ENCODE measurements at regions not wholly inside any gene's neighbourhood (a gene's known extent, or its start where the extent isn't known, plus 50 kb on each side); places are given as distances from the start of the nearest gene placed in this dataset.
"Not testable (repeated sequence)": the region's sequence is repeated elsewhere in the genome, so short reads cannot be mapped to it uniquely, and the experiment has no call there.

- H3K36me3 Mint-ChIP-seq: no peaks in the 10 kb centered on the region
- no peak overlapping the region for H3K4me3 Mint-ChIP-seq
- no peaks in the 10 kb centered on the region for H3K4me1 Mint-ChIP-seq
- DNase-seq: no peak
- H3K27ac Mint-ChIP-seq: no peak overlapping the region
- no peaks in the 10 kb centered on the region for H3K9me3 Mint-ChIP-seq
- CTCF ChIA-PET: no interaction called here
- no peaks in the 10 kb centered on the region for H3K27me3 Mint-ChIP-seq
These were observed 542.1 kb downstream of the XYLT1 start for GRCh38 chr16:16928532-16929109.

- Mint-ChIP-seq H3K27ac (no peak overlapping the region), H3K4me3 (no peak overlapping the region), H3K27me3 (no peaks in the 10 kb centered on the region), H3K36me3 (no peaks in the 10 kb centered on the region), H3K4me1 (no peaks in the 10 kb centered on the region), H3K9me3 (no peaks in the 10 kb centered on the region)
- CTCF ChIA-PET: no interaction called here
- DNase-seq: no peak
These were observed 540.3 kb downstream of the XYLT1 start for GRCh38 chr16:16930309-16931000.

GRCh38 chr16:16933861-16934260, 536.9 kb downstream of the XYLT1 start:
- no peak overlapping the region for H3K4me3 Mint-ChIP-seq
- no peaks in the 10 kb centered on the region for H3K27me3 Mint-ChIP-seq
- no peak overlapping the region for H3K27ac Mint-ChIP-seq
- no peaks in the 10 kb centered on the region for H3K9me3 Mint-ChIP-seq
- H3K4me1 Mint-ChIP-seq: no peaks in the 10 kb centered on the region
- no peak for DNase-seq
- CTCF ChIA-PET: interaction anchor here (0.6 kb wide), 1 partner anchor 647 kb away, joined by 3 read pairs; no protein-coding TSS in a partner anchor
- no peaks in the 10 kb centered on the region for H3K36me3 Mint-ChIP-seq

- no peaks in the 10 kb centered on the region for H3K36me3 Mint-ChIP-seq
- no peak for DNase-seq
- H3K27ac Mint-ChIP-seq: no peak overlapping the region
- no peaks in the 10 kb centered on the region for H3K4me1 Mint-ChIP-seq
- H3K9me3 Mint-ChIP-seq: no peaks in the 10 kb centered on the region
- H3K4me3 Mint-ChIP-seq: no peak overlapping the region
- CTCF ChIA-PET: no interaction called here
- no peaks in the 10 kb centered on the region for H3K27me3 Mint-ChIP-seq
These were observed 536.1 kb downstream of the XYLT1 start for GRCh38 chr16:16934660-16935059.

GRCh38 chr16:16935909-16936308, 534.9 kb downstream of the XYLT1 start:
- H3K4me1 Mint-ChIP-seq, CTCF ChIA-PET, H3K27me3 Mint-ChIP-seq, H3K36me3 Mint-ChIP-seq, H3K27ac Mint-ChIP-seq, H3K4me3 Mint-ChIP-seq, DNase-seq, H3K9me3 Mint-ChIP-seq: not testable (repeated sequence)

GRCh38 chr16:16937576-16937975, 533.2 kb downstream of the XYLT1 start:
- Mint-ChIP-seq H3K27ac (no peak overlapping the region), H3K9me3 (no peaks in the 10 kb centered on the region), H3K4me1 (no peaks in the 10 kb centered on the region), H3K36me3 (no peaks in the 10 kb centered on the region), H3K27me3 (no peaks in the 10 kb centered on the region), H3K4me3 (no peak overlapping the region)
- CTCF ChIA-PET: no interaction called here
- DNase-seq: no peak

GRCh38 chr16:16938009-16938408, 532.8 kb downstream of the XYLT1 start:
- Mint-ChIP-seq H3K36me3 (no peaks in the 10 kb centered on the region), H3K4me1 (no peaks in the 10 kb centered on the region), H3K27me3 (no peaks in the 10 kb centered on the region), H3K27ac (no peak overlapping the region), H3K9me3 (no peaks in the 10 kb centered on the region), H3K4me3 (no peak overlapping the region)
- DNase-seq: no peak
- CTCF ChIA-PET: no interaction called here

GRCh38 chr16:16938980-16939379, 531.8 kb downstream of the XYLT1 start:
- CTCF ChIA-PET: no interaction called here
- Mint-ChIP-seq H3K36me3 (no peaks in the 10 kb centered on the region), H3K27ac (no peak overlapping the region), H3K27me3 (no peaks in the 10 kb centered on the region), H3K9me3 (no peaks in the 10 kb centered on the region), H3K4me3 (no peak overlapping the region), H3K4me1 (no peaks in the 10 kb centered on the region)
- DNase-seq: no peak

- CTCF ChIA-PET: no interaction called here
These were observed 530.4 kb downstream of the XYLT1 start for GRCh38 chr16:16940351-16940750.

GRCh38 chr16:16942849-16943248, 527.9 kb downstream of the XYLT1 start:
- H3K36me3 Mint-ChIP-seq, H3K4me1 Mint-ChIP-seq, DNase-seq, H3K27me3 Mint-ChIP-seq, H3K9me3 Mint-ChIP-seq, H3K4me3 Mint-ChIP-seq, CTCF ChIA-PET, H3K27ac Mint-ChIP-seq: not testable (repeated sequence)

More at GRCh38 chr16:16940351-16940750, 530.4 kb downstream of the XYLT1 start:
- DNase-seq: no peak
- no peak overlapping the region for H3K27ac Mint-ChIP-seq
- no peaks in the 10 kb centered on the region for H3K4me1 Mint-ChIP-seq
- no peak overlapping the region for H3K4me3 Mint-ChIP-seq
- no peaks in the 10 kb centered on the region for H3K9me3 Mint-ChIP-seq
- H3K27me3 Mint-ChIP-seq: no peaks in the 10 kb centered on the region
- H3K36me3 Mint-ChIP-seq: no peaks in the 10 kb centered on the region

- CTCF ChIA-PET: no interaction called here
- DNase-seq: no peak
- Mint-ChIP-seq H3K4me3 (no peak overlapping the region), H3K9me3 (no peaks in the 10 kb centered on the region), H3K27me3 (no peaks in the 10 kb centered on the region), H3K36me3 (no peaks in the 10 kb centered on the region), H3K4me1 (no peaks in the 10 kb centered on the region), H3K27ac (no peak overlapping the region)
These were observed 525.6 kb downstream of the XYLT1 start for GRCh38 chr16:16945207-16945606.

- Mint-ChIP-seq H3K4me3 (no peak overlapping the region), H3K27ac (no peak overlapping the region), H3K9me3 (no peaks in the 10 kb centered on the region), H3K36me3 (no peaks in the 10 kb centered on the region), H3K4me1 (no peaks in the 10 kb centered on the region), H3K27me3 (peaks cover 6% of the 10 kb centered on the region)
- CTCF ChIA-PET: no interaction called here
- no peak for DNase-seq
These were observed 514.4 kb downstream of the XYLT1 start for GRCh38 chr16:16956376-16956775.

GRCh38 chr16:16960785-16961184, 510.0 kb downstream of the XYLT1 start:
- no peaks in the 10 kb centered on the region for H3K9me3 Mint-ChIP-seq
- CTCF ChIA-PET: no interaction called here
- no peaks in the 10 kb centered on the region for H3K4me1 Mint-ChIP-seq
- no peak overlapping the region for H3K4me3 Mint-ChIP-seq
- no peaks in the 10 kb centered on the region for H3K36me3 Mint-ChIP-seq
- H3K27ac Mint-ChIP-seq: no peak overlapping the region
- peaks cover 6% of the 10 kb centered on the region for H3K27me3 Mint-ChIP-seq
- DNase-seq: no peak

GRCh38 chr16:16966439-16966838, 504.3 kb downstream of the XYLT1 start:
- Mint-ChIP-seq H3K27me3 (no peaks in the 10 kb centered on the region), H3K27ac (no peak overlapping the region), H3K4me1 (no peaks in the 10 kb centered on the region), H3K4me3 (no peak overlapping the region), H3K36me3 (no peaks in the 10 kb centered on the region), H3K9me3 (no peaks in the 10 kb centered on the region)
- CTCF ChIA-PET: no interaction called here
- DNase-seq: no peak

- Mint-ChIP-seq H3K27ac (no peak overlapping the region), H3K27me3 (no peaks in the 10 kb centered on the region), H3K4me3 (no peak overlapping the region), H3K4me1 (no peaks in the 10 kb centered on the region), H3K9me3 (no peaks in the 10 kb centered on the region), H3K36me3 (no peaks in the 10 kb centered on the region)
- DNase-seq: no peak
- CTCF ChIA-PET: no interaction called here
These were observed 499.7 kb downstream of the XYLT1 start for GRCh38 chr16:16971042-16971441.
